HUES64 (cell line): ENCODE measurements at regions not wholly inside any gene's neighbourhood (a gene's known extent, or its start where the extent isn't known, plus 50 kb on each side); places are given as distances from the start of the nearest gene placed in this dataset.

ENCODE experiments used
- H3K27ac ChIP-seq: 2 replicates; pipeline ENCODE4 v1.7.0; 2013; ENCODE audit warnings: low read depth, low read length, inconsistent platforms
- H3K27me3 ChIP-seq: 2 replicates; pipeline ENCODE4 v1.6.1; 2013; ENCODE audit warnings: mild to moderate bottlenecking, low read length; ENCODE audit not compliant: insufficient read depth
- H3K36me3 ChIP-seq: 2 replicates; pipeline ENCODE4 v1.6.1; 2013; ENCODE audit warnings: mild to moderate bottlenecking, low read length; ENCODE audit not compliant: insufficient read depth
- H3K4me1 ChIP-seq: 2 replicates; pipeline ENCODE4 v1.6.1; 2013; ENCODE audit warnings: mild to moderate bottlenecking, low read length, moderate library complexity; ENCODE audit not compliant: insufficient read depth
- H3K4me3 ChIP-seq: 2 replicates; pipeline ENCODE4 v1.5.1; 2013; ENCODE audit warnings: mild to moderate bottlenecking, low read length, moderate library complexity
- H3K9ac ChIP-seq: 2 replicates; pipeline ENCODE4 v1.6.1; 2013; ENCODE audit warnings: mild to moderate bottlenecking, low read depth, low read length
- H3K9me3 ChIP-seq: 2 replicates; pipeline ENCODE4 v1.6.1; 2013; ENCODE audit warnings: low read depth, low read length; ENCODE audit not compliant: insufficient read depth
- WGBS: fragments of 150-250, 120-280 bp; methylation state at CpG from one replicate; pipeline ENCODE4 v1.1.7; 2013; ENCODE audit warnings: missing lambda C conversion rate; 5-methylcytosine and 5-hydroxymethylcytosine counted together

DNA sequence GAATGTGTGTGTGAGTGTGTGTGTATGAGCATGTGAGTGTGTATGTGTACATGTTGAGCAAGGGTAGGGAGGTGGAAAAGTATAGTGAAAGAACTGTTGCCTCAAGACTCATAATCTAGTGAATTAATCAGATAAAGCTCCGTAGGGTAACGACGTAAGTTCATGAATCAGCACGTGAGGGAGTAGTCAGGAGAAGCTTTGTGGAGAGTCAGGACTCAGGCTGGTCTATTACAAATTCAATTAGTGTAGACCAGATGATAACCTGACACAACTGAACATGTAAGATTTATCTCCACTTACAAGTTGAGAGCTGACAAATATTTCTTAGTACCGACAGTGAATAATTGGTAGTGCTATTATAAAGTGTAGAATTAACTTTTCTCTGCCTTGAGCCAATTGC lies 194.5 kb downstream of the RAD51AP2 start:
- H3K4me3 ChIP-seq = no peak overlapping the region
- no peaks in the 10 kb centered on the region for H3K27me3 ChIP-seq
- H3K27ac ChIP-seq = no peak overlapping the region
- WGBS = 92% methylated on average over 4 of the region's 5 CpGs
- H3K9ac ChIP-seq = no peak overlapping the region
- H3K36me3 ChIP-seq = no peaks in the 10 kb centered on the region
- no peaks in the 10 kb centered on the region for H3K4me1 ChIP-seq
- H3K9me3 ChIP-seq = no peaks in the 10 kb centered on the region

DNA sequence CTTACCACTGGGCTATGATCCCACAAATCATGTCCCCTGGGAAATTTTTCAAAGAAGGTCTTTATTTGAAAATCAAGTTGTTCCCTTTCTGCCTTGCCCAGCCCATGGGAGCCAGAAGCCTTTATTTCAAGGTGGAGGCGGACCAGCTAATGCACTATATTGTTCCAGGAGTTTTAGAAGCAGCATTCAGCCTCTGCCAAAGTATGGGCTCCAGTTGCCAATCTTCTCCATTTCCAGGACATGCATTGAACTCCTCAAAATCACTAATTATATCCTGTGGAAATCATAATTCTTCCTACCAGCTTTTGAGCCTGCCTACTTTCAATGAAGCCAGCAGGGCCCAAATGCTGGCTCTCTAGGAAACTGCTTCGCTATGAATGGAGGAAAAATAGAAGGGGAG lies 195.8 kb downstream of the RAD51AP2 start:
- H3K9me3 ChIP-seq = no peaks in the 10 kb centered on the region
- no peaks in the 10 kb centered on the region for H3K27me3 ChIP-seq
- no peak overlapping the region for H3K4me3 ChIP-seq
- H3K36me3 ChIP-seq = no peaks in the 10 kb centered on the region
- no peaks in the 10 kb centered on the region for H3K4me1 ChIP-seq
- 92% methylated on average over 2 of the region's 2 CpGs for WGBS
- no peak overlapping the region for H3K9ac ChIP-seq
- H3K27ac ChIP-seq = no peak overlapping the region

DNA sequence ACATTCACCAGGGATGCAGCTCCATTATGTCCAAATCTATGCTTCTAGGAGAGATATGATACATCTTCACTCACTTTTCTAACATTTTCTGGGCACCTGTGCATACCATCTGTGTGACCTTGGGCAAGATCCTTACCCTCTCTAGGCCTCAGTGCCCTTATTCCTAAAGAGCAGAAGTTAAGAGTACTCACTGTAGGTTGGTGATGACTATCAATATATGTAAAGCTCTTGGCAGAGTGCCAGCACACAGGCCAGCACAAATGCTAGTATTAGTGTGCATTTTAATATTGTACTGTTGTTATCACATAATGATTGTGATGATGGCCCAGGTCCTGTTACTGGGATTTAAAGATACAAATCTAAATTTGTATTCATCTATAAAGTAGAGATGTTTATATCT lies 199.2 kb downstream of the RAD51AP2 start:
- no peaks in the 10 kb centered on the region for H3K4me1 ChIP-seq
- H3K27me3 ChIP-seq = no peaks in the 10 kb centered on the region
- H3K4me3 ChIP-seq = no peak overlapping the region
- no peaks in the 10 kb centered on the region for H3K9me3 ChIP-seq
- H3K36me3 ChIP-seq = no peaks in the 10 kb centered on the region
- H3K27ac ChIP-seq = no peak overlapping the region
- H3K9ac ChIP-seq = no peak overlapping the region

DNA sequence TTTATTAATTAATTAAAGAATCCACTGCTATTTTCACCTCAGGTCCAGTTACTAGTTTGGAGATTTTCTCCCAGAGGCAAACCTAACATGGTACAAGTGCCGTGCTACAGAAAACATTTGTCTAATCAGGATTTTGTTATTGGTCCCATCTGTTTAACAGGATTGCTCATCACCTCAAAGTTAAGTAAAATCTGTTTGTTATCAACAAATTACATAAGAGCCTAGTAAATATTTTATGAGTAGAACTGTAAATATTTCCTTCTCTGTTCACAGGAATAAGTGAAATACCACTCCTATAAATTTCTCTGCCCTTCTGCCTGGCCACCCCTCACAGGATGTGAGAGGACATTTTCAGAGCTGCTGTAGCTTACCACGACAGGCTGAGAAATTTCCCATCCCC lies 200.2 kb downstream of the RAD51AP2 start:
- WGBS = 97% methylated on average over 2 of the region's 2 CpGs
- H3K36me3 ChIP-seq = no peaks in the 10 kb centered on the region
- H3K4me3 ChIP-seq = no peak overlapping the region
- no peak overlapping the region for H3K9ac ChIP-seq
- no peaks in the 10 kb centered on the region for H3K27me3 ChIP-seq
- no peaks in the 10 kb centered on the region for H3K4me1 ChIP-seq
- no peak overlapping the region for H3K27ac ChIP-seq
- H3K9me3 ChIP-seq = no peaks in the 10 kb centered on the region

DNA sequence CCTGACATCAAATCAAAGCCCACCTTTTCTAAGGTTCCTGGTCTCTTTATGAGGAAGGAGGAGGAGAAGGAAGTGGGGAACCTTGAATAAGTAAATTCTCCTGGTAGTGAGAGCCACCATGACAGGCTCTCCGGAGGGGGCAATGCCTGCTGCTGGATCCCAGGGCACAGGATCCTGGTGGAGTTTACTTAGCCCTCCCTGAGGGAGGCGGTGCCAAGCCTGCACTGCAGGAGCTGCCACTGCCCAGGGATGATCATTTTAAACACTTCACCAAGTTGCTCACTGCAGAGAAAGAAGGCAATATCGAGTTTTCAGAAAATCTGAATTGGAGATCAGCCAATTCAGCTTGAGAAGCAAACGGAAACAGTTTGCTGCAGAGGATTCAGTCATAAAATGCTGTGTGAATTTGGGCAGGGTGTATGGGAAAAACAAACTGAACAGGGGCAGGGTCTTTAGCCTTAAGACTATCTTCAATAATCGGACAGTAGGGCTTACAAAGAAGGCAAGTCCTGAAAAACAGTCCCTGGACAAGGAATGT lies 200.7 kb downstream of the RAD51AP2 start:
- Histone ChIP-seq H3K27ac (no peak overlapping the region), H3K4me3 (no peak overlapping the region), H3K27me3 (no peaks in the 10 kb centered on the region), H3K9me3 (no peaks in the 10 kb centered on the region), H3K36me3 (no peaks in the 10 kb centered on the region), H3K9ac (no peak overlapping the region), H3K4me1 (no peaks in the 10 kb centered on the region)
- 89% methylated on average over 5 of the region's 5 CpGs for WGBS

DNA sequence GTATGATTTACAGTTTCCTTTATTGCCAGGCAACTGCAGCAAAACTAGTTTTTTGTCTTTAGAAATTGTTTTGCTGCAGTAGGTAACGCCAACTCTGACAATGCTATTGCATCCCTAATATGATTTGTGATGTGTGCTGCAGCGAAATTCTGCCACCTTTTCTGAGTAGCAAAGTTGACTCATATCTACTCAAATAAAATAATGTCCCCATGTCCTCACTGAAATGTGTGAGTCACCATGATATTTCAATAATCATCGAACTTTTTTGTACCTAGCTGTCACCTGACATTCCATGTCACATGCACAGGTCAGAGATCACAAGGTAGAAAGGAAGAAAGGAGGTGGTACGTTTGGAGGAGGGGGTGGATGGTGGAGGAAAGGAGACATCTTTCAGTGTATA lies 205.0 kb downstream of the RAD51AP2 start:
- WGBS = 94% methylated on average over 4 of the region's 4 CpGs
- Histone ChIP-seq H3K27me3 (no peaks in the 10 kb centered on the region), H3K36me3 (no peaks in the 10 kb centered on the region), H3K4me1 (peaks cover 14% of the 10 kb centered on the region), H3K9ac (no peak overlapping the region), H3K4me3 (no peak overlapping the region), H3K27ac (no peak overlapping the region), H3K9me3 (no peaks in the 10 kb centered on the region)

DNA sequence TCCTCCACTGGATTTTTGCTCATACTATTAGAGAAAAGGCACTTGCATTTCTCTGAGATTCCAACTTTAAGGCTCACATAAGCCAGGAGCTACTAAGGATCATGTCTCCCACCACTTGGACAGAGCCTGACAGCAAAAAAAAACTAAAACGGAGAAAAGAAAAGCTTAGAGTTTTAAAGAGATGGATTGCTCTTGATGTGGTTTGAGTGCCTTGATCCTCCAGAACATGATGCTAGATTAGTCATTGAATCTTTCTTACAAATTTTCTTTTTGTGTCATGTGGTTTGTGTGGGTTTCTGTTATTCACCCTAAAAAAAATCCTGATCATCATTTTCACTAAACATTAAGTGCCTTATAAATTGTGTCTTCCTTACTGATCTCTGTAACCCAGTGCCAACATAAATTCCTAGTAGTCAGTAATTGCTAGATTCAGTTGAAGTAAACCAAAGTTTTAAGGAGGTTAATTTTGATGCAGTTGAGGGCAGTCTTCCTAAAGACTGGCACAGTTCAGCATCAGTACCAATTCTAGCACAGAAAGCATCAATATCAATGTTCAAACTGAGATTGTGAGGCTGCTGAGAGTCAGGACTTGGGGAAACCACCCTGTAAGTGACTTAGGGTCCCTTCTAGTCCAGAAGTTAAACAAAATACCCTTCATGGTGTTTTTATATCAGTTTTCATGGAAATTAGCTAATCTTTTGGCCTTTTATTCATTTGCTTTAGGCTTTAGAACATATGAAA lies 206.3 kb downstream of the RAD51AP2 start:
- H3K27me3 ChIP-seq = no peaks in the 10 kb centered on the region
- no peak overlapping the region for H3K4me3 ChIP-seq
- peaks cover 14% of the 10 kb centered on the region for H3K4me1 ChIP-seq
- H3K27ac ChIP-seq = no peak overlapping the region
- 88% methylated on average over 1 of the region's 1 CpG for WGBS
- H3K9ac ChIP-seq = no peak overlapping the region
- H3K36me3 ChIP-seq = no peaks in the 10 kb centered on the region
- H3K9me3 ChIP-seq = no peaks in the 10 kb centered on the region

DNA sequence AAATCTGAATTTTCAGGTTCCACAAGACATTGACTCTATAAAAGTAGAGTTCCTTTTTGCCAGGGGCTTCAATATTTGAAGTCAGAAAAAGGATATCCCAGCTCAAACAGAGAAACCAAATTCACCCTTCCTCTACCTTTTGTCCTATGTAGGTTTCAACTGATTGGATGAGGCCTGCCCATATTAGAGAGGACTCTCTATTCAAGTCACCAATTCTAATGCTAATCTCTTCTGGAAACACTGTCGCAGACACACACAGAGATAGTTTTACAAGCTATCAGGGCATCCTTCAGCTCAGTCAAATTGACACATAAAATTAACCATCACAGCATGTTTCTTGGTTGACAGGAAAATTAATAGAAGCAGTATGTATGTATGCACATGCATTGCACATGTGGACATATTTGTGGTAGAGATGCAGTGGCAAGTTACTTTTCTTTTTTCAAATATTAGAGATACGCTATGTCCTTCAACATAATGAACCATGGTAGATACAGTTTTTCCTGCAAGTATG lies 207.1 kb downstream of the RAD51AP2 start:
- peaks cover 14% of the 10 kb centered on the region for H3K4me1 ChIP-seq
- no peak overlapping the region for H3K4me3 ChIP-seq
- WGBS = 8% methylated on average over 1 of the region's 2 CpGs
- H3K9me3 ChIP-seq = no peaks in the 10 kb centered on the region
- H3K27me3 ChIP-seq = no peaks in the 10 kb centered on the region
- H3K9ac ChIP-seq = no peak overlapping the region
- H3K27ac ChIP-seq = no peak overlapping the region
- no peaks in the 10 kb centered on the region for H3K36me3 ChIP-seq

DNA sequence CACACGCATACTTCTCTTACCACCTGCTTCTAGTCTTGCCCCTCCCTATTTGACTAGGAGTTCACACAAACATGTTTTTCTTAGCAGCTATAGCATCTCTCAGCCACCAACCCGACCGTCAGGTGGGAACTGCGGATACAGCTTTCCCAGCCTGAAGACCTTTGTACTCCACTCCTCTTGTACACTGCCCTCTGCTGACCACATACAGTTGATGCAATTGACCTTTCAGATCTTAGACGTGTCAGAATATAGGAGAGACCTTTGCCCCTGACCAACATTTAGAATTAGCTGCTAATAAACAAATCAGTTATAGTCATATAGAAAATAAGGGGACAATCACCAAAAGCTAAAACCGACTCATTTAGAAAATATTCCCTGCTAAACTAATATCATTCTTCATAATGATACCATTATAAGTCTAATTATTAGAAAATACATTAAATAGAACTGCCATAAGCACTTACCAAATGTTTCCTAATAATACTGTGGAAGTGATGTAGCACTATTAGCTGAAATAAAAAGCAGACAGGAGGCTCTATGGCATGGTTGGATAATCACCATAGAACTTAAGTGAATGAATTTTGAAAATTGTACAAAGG lies 208.4 kb downstream of the RAD51AP2 start:
- 25% methylated on average over 5 of the region's 6 CpGs for WGBS
- H3K9me3 ChIP-seq = no peaks in the 10 kb centered on the region
- peaks cover 14% of the 10 kb centered on the region for H3K4me1 ChIP-seq
- no peaks in the 10 kb centered on the region for H3K27me3 ChIP-seq
- no peak overlapping the region for H3K9ac ChIP-seq
- no peak overlapping the region for H3K4me3 ChIP-seq
- no peak overlapping the region for H3K27ac ChIP-seq
- no peaks in the 10 kb centered on the region for H3K36me3 ChIP-seq

DNA sequence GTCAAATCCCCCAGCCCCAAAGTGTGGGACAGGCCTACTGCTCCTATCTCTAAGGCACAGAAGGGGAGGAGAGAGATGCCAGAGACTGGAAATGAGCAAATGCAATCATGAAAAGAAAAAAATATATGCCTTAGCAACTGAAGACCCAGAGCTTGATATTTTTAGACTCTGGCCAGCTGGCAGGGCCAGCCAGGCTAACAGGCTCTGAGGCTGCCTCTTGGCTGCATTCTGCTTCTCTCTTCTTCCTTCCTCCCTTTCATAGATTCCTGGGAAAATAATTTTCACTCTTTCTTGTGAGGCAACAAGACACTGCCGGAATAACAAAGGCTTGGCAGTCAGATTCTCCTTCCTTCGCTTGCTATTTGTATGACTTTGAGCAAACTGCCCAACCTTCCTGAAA lies 209.1 kb downstream of the RAD51AP2 start:
- Histone ChIP-seq H3K9ac (no peak overlapping the region), H3K4me3 (no peak overlapping the region), H3K27me3 (no peaks in the 10 kb centered on the region), H3K27ac (no peak overlapping the region), H3K4me1 (peaks cover 14% of the 10 kb centered on the region), H3K36me3 (no peaks in the 10 kb centered on the region), H3K9me3 (no peaks in the 10 kb centered on the region)
- WGBS = 92% methylated on average over 2 of the region's 2 CpGs

DNA sequence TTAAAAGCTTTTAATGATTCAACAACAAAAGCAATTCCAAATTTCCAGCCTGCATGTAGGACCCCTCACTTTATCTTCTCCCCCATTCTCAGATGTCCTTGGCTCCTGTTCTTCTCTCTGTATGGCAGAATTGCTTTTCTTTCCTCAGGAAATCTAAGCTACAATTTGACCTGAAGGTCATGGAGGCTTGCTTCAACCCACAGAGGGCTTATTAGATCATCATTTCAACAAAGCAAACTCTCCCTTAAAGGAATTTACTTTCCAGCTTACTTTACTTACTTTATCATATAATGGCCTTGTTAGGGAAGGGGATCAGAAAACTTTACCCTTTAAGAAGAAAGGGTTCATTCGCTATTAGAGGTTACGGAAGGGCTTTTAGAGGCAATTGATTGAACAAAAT lies 211.5 kb downstream of the RAD51AP2 start:
- Histone ChIP-seq H3K4me1 (peaks cover 27% of the 10 kb centered on the region), H3K27me3 (no peaks in the 10 kb centered on the region), H3K27ac (no peak overlapping the region), H3K9me3 (no peaks in the 10 kb centered on the region), H3K9ac (no peak overlapping the region), H3K4me3 (no peak overlapping the region), H3K36me3 (no peaks in the 10 kb centered on the region)
- WGBS = 100% methylated on average over 2 of the region's 2 CpGs
